GM21529 (cell line): ENCODE measurements at regions not wholly inside any gene's neighbourhood (a gene's known extent, or its start where the extent isn't known, plus 50 kb on each side); places are given as distances from the start of the nearest gene placed in this dataset.

ENCODE experiments used
- ATAC-seq: cut with Tn5 transposase; IDR thresholded peaks from one replicate; pipeline ENCODE4 v1.9.1; 2021; ENCODE audit not compliant: unreplicated experiment

GRCh38 chr4:136935305-136935704 lies 597.0 kb downstream of the PCDH18 start:
- ATAC-seq, result no peak

- ATAC-seq, result no peak
These were observed 597.7 kb downstream of the PCDH18 start for GRCh38 chr4:136934601-136935000.

GRCh38 chr4:136931781-136932180 lies 600.5 kb downstream of the PCDH18 start:
- no peak for ATAC-seq

- no peak for ATAC-seq
These were observed 603.3 kb downstream of the PCDH18 start for GRCh38 chr4:136928957-136929411.

- ATAC-seq, result no peak
These were observed 605.1 kb downstream of the PCDH18 start for GRCh38 chr4:136927172-136927571.

DNA sequence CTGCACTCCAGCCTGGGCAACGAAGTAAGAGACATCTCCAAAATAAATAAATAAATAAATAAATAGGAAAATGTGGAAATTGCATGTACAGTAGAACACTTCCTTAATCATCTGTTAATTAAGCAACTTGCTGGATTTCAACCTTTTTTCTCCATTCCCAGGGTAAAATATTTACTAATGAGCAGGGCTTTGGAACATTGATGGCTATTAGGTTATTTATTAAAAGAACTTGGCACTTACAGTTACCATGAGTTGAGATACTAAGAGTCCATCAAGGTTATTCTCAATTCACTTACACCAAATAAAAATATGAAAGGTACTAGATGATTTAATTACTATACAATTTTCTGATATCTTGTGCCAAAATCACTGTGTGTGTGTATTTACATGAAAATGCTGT lies 607.1 kb downstream of the PCDH18 start:
- no peak for ATAC-seq

DNA sequence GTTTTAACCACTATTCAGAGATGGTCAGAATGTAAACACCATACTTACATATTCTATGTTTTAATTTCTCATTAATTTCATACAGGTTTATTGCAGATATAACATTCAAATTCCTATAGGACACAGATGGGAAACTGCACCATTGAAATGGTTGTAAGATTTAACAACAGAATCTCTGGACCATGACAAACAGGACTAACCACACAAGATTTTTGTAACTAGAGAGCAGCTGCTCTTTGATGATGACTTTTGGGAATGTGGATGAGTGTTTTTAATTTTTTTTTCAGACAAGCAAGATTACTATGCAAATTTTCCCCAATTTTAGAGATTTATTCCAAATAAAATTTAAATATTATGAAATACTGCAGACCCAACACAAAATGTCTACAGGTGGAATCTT lies 610.2 kb downstream of the PCDH18 start:
- no peak for ATAC-seq

- ATAC-seq, result no peak
These were observed 612.0 kb downstream of the PCDH18 start for GRCh38 chr4:136920092-136920881.

DNA sequence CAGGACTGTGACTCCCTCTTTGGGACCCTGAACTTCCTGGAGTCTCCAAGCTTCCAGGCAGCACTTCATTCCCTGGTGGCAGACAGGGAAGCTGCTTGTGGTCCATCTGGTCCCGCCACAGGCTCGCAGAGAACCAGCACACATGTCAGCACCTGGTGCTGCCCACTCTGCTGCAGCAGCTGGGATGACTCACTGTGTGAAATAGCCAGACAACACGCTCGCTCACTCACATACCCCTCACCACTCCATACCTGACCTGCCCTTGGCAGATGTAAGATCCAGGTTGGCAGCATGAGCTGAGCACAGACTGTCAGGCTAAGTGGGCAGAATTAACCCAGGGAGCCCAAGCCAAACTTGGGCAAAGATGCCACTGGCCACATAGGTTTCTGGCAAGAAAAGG lies 613.5 kb downstream of the PCDH18 start:
- ATAC-seq, result no peak

- no peak for ATAC-seq
These were observed 614.8 kb downstream of the PCDH18 start for GRCh38 chr4:136917312-136918110.

GRCh38 chr4:136909626-136910025 lies 622.7 kb downstream of the PCDH18 start:
- ATAC-seq, result no peak

DNA sequence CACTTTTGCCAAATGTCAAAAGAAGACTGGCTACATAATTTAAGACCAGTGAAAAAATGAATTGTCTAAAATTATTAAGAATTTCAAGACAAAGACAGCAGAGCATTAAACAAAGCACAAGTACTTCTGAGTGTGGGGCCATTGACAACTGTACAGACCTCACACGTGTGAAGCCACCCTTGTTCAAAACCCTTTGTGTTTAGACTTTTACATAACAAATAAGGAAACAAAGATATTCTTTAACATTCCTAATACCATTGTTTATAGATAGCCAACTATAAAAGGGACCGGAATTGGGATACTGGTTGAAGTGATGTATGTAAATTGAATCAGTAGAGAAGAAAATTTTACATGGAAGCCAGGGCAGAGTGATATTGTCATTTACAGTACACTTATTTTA lies 624.2 kb downstream of the PCDH18 start:
- no peak for ATAC-seq

GRCh38 chr4:136900696-136901095 lies 631.6 kb downstream of the PCDH18 start:
- no peak for ATAC-seq

DNA sequence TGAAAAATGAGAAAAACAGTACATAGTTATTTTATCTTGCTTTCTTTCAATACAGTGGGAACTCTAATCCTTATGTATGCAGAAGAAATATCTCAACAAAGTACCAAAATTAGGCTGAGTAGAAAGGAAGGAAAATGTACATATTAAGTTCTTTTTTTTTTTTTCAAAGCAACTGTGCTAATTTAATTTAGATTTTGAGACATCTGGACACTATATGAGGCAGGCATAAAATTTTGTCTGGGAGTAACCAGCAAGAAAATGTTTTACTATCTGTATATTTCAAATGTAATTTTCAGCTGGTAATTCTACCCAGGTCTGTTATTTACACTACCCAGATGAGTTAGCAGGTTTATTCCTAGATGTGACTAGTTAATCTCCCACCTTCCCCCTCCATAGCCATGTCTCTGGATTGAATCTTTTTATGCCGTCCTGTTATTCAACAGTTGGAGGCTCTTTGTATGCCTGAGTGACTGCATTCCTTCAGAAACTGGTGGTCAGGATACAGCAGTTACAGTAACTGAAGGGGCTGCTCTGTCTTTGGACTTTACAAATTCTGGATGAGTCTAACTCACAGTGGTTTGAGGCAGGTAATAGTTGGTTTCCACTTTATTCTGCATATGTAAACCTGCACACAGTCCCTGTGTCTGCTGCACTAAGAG lies 633.6 kb downstream of the PCDH18 start:
- no peak for ATAC-seq

DNA sequence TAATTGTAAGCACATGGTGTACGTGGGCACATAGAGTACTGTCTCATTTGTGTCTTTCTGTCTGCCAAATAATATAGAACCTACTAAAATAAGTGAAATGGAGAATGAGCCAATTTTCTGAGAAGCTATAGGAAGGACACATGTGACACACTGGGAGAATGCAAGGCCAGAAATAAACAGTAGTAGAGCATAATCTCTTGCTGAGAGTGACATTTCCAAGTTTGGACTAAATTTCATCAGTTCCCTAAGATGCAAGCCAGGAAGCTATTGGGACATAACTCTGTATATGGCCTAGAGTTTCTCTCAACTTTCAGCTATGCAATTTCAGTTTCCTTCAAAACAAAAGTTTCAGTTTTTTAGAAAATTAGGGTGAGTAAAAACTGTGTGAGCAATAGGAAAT lies 638.7 kb downstream of the PCDH18 start:
- ATAC-seq, result no peak

DNA sequence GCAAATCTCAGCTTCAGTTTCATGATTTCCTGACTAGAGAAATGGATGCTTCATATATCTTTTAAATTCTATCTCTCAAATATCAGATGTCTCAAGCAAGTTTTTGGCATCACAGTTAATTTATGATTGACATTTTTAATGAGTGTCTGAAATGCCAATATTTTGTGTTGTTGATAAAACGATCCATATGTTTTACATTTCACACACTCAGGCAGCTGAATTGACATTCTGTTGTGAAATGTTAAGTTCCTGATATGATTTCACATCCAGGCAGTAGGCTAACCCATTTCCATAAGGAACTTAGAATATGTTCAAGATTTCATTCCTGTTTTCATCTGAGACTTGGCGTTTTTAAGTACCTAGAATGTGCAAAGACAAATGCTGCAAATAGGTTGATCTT lies 650.6 kb downstream of the PCDH18 start:
- ATAC-seq, result no peak

- no peak for ATAC-seq
These were observed 658.7 kb downstream of the PCDH18 start for GRCh38 chr4:136873555-136873954.

DNA sequence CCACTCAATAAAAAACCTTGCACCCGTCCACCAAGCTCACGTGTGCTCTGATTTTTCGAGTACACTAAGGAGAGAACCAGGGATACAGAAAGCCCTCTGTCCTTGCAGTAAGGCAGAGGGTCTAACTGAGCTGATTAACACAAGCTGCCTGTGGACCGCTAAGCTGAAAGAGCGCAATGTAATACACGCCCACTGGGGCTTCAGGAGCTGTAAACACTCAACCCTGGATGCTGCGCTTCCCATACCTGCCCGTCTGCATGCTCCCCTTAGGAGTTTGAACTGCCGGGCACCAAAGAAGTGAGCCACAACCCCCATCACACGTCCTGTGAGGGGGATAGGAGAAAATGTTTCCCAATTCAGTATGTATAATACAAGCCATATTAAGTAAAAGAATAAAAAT lies 664.8 kb downstream of the PCDH18 start:
- no peak for ATAC-seq

- no peak for ATAC-seq
These were observed 666.8 kb downstream of the PCDH18 start for GRCh38 chr4:136865526-136865925.

- peak; percentile 96 for ATAC-seq
These were observed 667.6 kb downstream of the PCDH18 start for GRCh38 chr4:136864604-136865185.

DNA sequence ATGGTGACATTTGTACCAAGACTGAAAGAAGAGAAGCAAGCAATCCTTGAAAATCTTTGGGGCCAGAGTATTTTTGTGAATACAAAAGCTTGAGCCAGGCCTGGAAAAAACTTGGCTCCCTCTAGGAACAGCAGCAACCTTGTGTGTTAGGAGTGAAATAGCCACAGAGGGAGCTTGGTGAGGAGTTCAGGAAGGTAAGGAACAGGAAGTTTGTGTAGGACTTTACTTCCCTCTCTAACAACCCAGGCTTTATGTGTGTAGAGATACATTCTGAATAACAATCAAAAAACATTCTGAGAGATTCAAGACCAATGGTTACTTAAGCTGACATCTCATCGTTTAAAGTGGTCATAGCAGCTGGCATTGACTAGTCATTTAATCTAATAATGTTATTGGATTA lies 668.5 kb downstream of the PCDH18 start:
- ATAC-seq, result no peak
